Stimulated activated naive CD8-positive, alpha-beta T cell treated with anti-CD3 and anti-CD28 coated beads, Interleukin-15, Interleukin-2, amounts not matched to agents 100 ng/mL and 50 ng/mL, for 24 hours (primary cell): ENCODE measurements at regions not wholly inside any gene's neighbourhood (a gene's known extent, or its start where the extent isn't known, plus 50 kb on each side); places are given as distances from the start of the nearest gene placed in this dataset.

Experiments used
- H3K27ac Mint-ChIP-seq: one replicate; pipeline ENCODE4 v1.8.0; 2021; ENCODE audit warnings: mild to moderate bottlenecking, mixed read lengths
- H3K27me3 Mint-ChIP-seq: one replicate; pipeline ENCODE4 v1.8.0; 2021; ENCODE audit warnings: mixed read lengths
- H3K36me3 Mint-ChIP-seq: one replicate; pipeline ENCODE4 v1.8.0; 2021; ENCODE audit warnings: low read depth, mixed read lengths
- H3K4me1 Mint-ChIP-seq: one replicate; pipeline ENCODE4 v1.8.0; 2021; ENCODE audit warnings: low read depth, mixed read lengths
- H3K4me3 Mint-ChIP-seq: one replicate; pipeline ENCODE4 v1.8.0; 2021; ENCODE audit warnings: mild to moderate bottlenecking, mixed read lengths
- H3K9me3 Mint-ChIP-seq: one replicate; pipeline ENCODE4 v1.8.0; 2021; ENCODE audit warnings: mixed read lengths

DNA sequence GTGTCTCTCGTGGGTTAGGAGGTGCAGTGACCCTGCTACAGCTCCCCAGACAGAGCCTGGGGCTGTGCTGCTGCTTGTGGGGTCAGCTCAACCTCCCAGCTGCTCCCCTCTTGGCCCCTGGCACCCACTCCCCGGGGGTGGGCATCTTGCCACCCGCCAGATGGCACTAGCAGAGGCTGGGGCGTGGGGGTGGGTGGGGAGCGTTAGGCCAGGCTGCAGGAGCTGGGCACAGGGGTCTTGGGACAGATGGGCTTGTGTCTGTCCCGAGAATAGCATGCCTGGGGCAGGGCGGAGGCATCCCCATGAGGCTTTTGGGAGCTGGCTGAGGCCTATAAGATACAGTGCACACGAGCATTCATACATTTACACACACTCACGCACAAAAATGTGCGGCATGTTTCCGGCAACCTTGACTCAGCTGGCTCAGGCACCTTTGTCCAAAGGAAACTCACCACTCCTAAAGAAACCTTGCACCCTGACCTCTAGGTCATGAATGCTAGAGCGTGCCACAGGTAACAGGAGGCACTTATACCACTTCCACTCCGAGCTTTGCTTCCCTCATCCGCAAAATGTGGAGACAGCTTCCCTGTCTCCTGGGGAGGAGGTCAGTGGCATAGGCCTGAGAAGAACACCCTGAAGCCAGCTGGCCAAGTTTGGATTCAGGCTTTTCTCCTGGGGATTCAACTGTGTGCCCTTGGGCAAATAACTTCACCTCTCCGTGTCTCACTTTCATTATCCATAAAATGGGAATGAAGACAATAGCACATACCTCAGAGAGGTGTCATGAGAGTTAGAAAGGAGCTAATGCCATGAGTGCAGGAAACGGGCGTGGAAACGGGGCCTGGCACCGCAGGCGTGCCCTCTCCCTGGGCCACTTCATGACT lies 78.9 kb upstream of the LHX1 start:
- H3K36me3 Mint-ChIP-seq: no peaks in the 10 kb centered on the region
- H3K27me3 Mint-ChIP-seq: peaks cover 13% of the 10 kb centered on the region
- H3K4me3 Mint-ChIP-seq: no peak overlapping the region
- peaks cover 8% of the 10 kb centered on the region for H3K4me1 Mint-ChIP-seq
- no peak overlapping the region for H3K27ac Mint-ChIP-seq
- H3K9me3 Mint-ChIP-seq: no peaks in the 10 kb centered on the region

DNA sequence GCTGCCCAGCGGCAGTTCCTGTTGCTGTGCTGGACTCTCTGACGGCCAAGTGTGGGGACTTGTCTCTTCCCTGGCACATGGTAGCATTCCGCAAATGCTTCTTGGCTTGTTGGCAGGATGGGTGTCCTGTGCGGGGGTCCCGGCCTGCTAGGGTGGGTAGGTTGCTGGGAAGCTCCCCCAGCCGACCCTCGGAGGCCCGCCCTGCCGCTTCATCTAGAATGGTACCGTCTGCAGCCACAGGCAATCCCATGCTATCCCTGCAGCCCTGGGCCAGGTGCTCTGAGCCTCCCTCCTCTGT lies 78.3 kb upstream of the LHX1 start:
- Mint-ChIP-seq H3K36me3 (no peaks in the 10 kb centered on the region), H3K9me3 (no peaks in the 10 kb centered on the region), H3K27ac (no peak overlapping the region), H3K4me1 (peaks cover 2% of the 10 kb centered on the region), H3K4me3 (no peak overlapping the region), H3K27me3 (peaks cover 13% of the 10 kb centered on the region)

DNA sequence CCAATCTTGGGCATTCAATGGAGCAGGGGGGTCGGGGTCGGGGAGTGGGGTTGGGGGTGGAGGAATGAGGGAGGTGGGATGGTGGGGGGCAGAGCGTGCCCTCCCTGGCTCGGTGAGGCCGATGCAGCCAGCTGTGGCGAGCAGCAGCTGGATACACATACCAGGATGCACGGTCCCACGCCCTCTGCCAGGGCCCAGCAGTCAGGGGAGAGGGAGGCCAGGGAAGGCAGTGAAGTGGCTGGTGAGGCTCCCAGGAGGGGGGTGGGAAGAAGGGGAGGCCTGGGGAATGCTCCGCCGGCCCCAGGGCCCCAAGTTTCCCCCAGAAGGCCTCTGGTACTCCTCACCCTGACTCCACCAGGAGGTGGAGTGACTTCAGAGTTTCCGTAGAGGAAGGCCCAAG lies 77.6 kb upstream of the LHX1 start:
- H3K27me3 Mint-ChIP-seq: peaks cover 13% of the 10 kb centered on the region
- H3K36me3 Mint-ChIP-seq: no peaks in the 10 kb centered on the region
- H3K27ac Mint-ChIP-seq: no peak overlapping the region
- H3K4me1 Mint-ChIP-seq: no peaks in the 10 kb centered on the region
- H3K9me3 Mint-ChIP-seq: no peaks in the 10 kb centered on the region
- H3K4me3 Mint-ChIP-seq: no peak overlapping the region

DNA sequence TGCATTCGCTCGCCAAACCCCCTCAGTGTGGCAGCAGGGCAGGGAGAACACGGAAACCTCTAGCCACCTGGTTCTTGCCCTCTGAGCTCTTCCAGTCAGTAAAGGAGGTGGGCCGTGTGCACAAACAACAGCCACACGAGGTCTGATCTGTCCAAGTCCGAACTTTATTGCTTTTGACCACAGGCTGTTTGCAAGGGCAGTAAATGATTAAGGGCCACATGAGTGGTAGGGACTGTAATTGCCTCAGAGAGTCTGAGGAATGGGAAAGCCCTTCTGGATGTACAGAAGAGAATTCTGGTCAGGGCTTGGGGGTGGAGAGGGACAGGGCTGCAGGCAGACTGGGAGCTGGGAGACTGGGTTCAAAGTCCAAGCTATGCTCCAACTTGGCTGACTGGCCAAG lies 75.7 kb upstream of the LHX1 start:
- H3K9me3 Mint-ChIP-seq: no peaks in the 10 kb centered on the region
- no peak overlapping the region for H3K4me3 Mint-ChIP-seq
- peaks cover 9% of the 10 kb centered on the region for H3K27me3 Mint-ChIP-seq
- no peaks in the 10 kb centered on the region for H3K4me1 Mint-ChIP-seq
- H3K36me3 Mint-ChIP-seq: no peaks in the 10 kb centered on the region
- H3K27ac Mint-ChIP-seq: no peak overlapping the region

DNA sequence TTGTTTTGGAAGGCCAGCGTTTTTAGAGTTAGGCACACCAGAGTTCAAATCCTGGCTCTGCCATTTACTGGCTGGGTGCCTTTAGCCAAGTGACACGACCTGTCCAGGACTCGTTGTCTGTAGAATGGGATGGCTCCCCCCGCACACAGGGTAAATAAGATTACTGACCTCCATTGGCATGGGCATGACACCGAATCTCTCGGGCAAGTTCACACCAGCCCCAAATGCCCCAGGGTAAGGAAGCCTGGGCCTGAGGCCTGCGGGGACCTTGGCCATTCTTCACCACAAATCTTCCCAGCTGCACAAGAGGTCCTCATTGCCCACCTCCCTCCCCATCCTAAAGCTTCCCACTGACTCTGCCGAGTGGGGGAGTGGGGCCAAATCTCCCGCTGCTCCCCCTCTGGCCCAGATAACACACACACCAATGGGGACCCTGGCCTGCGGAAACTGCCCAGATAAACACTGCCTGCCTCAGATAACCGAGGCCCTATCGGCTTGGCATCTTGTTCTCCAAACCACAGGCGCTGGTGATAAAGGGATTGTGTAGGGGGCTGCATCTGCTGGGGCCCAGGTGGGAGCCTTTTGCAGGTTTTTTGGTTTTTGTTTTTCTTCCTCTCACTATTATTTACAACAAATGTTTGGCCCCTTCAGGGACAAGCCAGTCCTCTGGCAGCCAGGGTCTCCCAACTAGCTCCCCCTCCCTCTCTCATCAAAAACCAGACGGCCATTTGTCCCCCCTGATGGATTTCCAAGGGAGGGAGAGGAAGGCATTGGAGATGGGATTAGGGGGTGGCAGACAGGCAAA lies 75.0 kb upstream of the LHX1 start:
- no peak overlapping the region for H3K27ac Mint-ChIP-seq
- no peak overlapping the region for H3K4me3 Mint-ChIP-seq
- no peaks in the 10 kb centered on the region for H3K4me1 Mint-ChIP-seq
- H3K27me3 Mint-ChIP-seq: peaks cover 7% of the 10 kb centered on the region
- no peaks in the 10 kb centered on the region for H3K9me3 Mint-ChIP-seq
- H3K36me3 Mint-ChIP-seq: no peaks in the 10 kb centered on the region

DNA sequence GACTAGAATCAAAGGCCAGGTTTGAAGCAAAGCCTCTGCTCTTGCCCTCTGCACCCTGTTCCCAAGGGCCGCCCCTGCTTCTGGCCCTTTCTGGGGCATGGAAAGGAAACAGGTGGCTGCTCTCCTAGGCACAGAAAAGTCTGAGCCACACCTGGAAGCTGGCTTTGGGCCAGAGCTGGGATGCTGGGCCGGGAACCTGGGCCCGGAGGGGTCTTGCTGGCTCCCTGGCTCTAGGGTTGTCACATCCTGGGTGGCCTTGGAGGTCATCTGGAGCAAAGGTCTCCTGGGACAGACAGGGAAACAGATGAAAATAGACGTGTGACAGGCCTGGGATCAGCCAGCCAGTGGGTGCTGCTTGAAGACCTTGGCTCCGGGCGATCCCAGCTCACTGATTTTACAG lies 74.1 kb upstream of the LHX1 start:
- Mint-ChIP-seq H3K27me3 (peaks cover 4% of the 10 kb centered on the region), H3K4me3 (no peak overlapping the region), H3K9me3 (no peaks in the 10 kb centered on the region), H3K4me1 (no peaks in the 10 kb centered on the region), H3K36me3 (no peaks in the 10 kb centered on the region), H3K27ac (no peak overlapping the region)

DNA sequence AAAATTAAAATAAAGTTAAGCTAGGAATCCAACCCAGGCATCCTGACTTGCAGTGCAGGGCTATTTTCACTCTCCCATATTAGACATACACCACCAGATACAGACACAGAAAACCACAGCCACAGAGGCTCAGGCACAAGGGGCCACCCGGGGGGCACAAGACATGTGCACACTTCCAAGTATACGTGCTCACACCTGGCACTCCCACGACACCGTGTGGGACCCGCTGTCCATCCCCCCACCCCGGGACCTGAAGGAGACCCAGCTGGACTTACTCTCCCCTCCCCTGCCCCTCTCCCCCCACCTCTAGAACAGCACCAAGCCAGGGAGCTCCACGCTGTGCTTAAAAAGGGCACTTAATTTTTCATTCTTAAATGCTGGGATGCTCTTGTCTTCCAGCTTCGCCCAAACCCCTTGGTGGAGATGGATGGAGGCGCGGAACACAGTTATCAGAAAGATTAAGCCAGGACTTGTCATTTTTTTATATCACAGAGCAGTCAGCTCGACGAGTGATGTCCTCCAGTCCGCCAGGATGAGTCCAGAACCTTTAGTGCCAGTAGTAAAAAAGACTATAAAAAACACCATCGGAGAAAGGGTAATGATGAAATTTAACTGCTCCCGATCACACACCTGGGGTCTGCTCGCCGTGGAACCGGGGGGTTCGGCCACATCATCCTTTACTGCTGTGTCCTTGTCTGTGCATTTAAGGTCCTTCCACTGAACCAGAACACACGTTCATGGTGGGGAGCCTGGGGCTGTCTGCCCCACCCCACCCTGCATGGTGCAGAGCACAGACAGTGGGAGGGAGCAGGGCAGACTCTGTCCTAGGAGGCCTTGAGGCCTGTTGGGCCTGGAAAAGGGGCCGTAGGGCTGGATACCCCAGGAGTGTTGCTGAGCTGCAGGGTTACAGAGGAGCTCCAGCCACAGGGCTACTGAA lies 73.3 kb upstream of the LHX1 start:
- Mint-ChIP-seq H3K27ac (no peak overlapping the region), H3K36me3 (no peaks in the 10 kb centered on the region), H3K4me1 (no peaks in the 10 kb centered on the region), H3K4me3 (no peak overlapping the region), H3K9me3 (no peaks in the 10 kb centered on the region), H3K27me3 (peaks cover 5% of the 10 kb centered on the region)

DNA sequence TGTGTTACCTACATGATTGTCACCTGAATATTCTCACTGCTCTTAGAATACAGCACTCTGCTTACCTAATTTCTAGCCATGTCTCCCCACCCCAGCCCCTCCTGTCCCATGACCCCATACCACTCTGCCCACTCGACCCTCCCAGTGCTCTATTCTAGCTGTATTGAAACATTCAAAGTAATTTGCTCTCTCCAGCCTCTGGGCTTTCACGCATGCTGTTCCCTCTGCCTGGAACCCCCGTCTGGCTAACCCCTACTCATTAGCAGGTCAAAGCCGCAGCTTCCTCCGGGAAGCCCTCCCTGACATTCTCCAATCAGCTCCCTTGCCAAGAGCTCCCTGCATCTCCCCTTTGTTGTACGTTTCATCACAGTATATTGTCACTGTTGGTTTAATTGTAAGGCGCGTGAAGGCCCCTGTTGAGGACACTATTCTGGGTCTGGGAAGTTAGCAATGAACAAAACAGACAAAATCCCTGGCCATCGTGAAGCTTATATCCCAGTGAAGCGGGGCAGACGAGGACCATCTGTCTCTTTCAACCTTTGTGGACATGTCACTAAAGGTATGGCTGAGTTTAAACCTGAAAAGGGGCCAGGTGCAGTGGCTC lies 72.3 kb upstream of the LHX1 start:
- H3K36me3 Mint-ChIP-seq: no peaks in the 10 kb centered on the region
- H3K27me3 Mint-ChIP-seq: peaks cover 8% of the 10 kb centered on the region
- no peaks in the 10 kb centered on the region for H3K9me3 Mint-ChIP-seq
- no peak overlapping the region for H3K27ac Mint-ChIP-seq
- no peak overlapping the region for H3K4me3 Mint-ChIP-seq
- no peaks in the 10 kb centered on the region for H3K4me1 Mint-ChIP-seq

DNA sequence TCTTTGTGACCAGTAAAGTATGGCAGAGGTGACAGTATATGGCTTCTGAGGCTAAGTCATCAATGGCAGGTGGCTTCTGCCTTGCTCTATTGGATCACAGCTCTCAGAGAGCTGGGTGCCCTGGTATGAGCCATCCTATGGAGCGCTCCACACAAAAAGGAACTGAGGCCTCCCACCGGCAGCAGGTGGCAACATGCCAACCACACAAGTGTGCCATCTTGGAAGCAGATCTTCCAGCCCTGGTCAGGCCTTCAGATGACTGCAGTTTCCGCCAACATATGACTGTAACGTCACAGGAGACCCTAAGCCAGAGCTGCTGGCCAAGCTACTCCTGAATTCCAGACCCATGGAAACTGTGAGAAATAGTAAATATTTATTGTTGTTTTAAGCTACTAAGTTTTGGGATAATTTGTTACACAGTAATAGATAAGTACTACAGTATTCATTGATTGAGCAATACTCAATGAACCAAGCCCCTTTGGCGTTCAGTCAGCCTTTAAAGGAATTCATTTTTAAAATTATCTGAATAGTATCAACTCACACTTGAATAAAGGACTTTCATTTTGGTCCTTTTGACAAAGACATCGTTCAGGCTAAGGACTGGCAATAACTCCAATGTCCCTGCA lies 69.4 kb upstream of the LHX1 start:
- Mint-ChIP-seq H3K4me1 (no peaks in the 10 kb centered on the region), H3K27ac (no peak overlapping the region), H3K36me3 (no peaks in the 10 kb centered on the region), H3K27me3 (peaks cover 8% of the 10 kb centered on the region), H3K4me3 (no peak overlapping the region), H3K9me3 (no peaks in the 10 kb centered on the region)

DNA sequence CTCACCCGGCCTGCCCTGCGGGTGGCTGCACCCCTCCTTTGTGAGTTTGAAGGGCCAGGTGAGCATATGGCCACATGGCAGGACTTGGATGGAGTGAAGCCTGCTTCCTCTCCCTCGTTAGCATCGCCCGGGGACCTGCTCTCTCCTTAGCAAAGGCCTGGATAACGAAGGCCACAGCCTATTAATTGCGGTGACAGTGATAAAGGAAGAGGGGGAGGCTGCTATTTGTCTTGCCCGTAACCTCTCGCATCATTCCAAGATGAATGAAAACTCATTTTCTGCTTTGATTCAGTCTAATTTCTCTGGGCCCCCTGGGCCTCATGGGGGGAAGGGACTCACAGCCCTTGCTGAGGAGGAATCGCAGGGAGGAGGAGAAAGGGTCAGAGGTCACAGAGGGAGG lies 68.5 kb upstream of the LHX1 start:
- Mint-ChIP-seq H3K36me3 (no peaks in the 10 kb centered on the region), H3K27me3 (peaks cover 12% of the 10 kb centered on the region), H3K27ac (no peak overlapping the region), H3K9me3 (no peaks in the 10 kb centered on the region), H3K4me1 (no peaks in the 10 kb centered on the region), H3K4me3 (no peak overlapping the region)

DNA sequence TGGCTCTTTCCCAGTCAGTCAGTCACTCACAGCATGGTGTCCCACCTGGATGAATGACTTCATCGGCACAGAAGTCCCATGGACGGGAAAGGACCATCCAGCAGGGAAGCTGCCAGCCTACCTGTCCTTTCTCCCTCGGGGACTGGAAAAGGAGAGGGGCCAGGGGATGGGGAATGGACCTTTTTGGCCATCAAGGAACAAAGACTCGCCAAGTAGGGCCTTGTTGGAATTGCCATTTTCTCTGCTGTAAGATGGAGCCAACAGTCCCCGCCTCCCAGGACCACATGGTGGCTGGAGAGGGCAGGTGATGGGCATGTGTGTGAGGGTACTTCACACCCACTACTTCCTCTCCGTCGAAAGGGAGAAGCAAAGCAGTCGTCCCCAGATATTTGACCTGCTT lies 67.8 kb upstream of the LHX1 start:
- Mint-ChIP-seq H3K4me3 (no peak overlapping the region), H3K4me1 (no peaks in the 10 kb centered on the region)

DNA sequence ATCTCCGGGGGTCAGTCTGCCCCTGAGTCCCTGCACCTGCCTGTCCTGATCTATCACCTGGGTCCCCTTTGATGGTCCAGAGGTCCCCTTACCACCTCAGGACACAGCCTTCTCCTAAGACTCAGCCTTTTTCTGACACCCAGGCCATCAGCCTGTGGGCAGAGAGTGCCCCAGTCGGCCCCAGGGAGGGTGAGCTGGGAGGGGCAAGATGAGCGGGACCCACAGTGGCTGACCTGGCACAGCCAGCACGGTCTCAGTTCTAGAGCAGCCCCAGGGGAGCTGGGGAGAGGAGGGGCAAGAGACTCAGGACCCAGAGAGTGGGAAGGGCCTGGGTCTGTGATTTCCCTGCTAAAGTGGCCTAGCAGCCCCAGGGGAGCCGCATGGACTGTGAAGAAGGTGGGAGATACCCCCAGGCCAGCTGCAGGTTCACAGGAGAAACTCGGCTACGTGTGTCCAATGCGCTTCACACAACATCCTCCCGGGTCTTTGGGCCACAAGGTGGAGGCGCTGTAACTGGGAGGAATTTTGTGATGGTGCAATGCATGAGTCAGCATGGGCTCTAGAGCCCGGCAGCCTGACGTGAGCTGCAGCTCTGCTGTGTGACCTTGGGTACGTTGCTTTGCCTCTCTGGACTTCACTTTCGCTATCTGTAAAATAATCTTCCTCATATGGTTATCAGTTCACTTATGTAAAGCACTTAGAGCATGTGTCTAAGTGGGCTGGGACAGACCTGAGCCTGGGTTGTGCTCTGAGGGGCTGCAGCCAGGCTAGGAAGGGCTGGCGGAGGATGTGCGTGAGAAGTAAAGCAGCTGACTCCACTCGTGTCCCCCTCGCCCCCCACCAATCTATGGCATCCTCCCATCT lies 67.2 kb upstream of the LHX1 start:
- Mint-ChIP-seq H3K36me3 (no peaks in the 10 kb centered on the region), H3K4me1 (peaks cover 1% of the 10 kb centered on the region), H3K4me3 (no peak overlapping the region), H3K27me3 (peaks cover 12% of the 10 kb centered on the region), H3K9me3 (no peaks in the 10 kb centered on the region), H3K27ac (no peak overlapping the region)

More for the DNA sequence above, 67.8 kb upstream of the LHX1 start:
- Mint-ChIP-seq H3K27me3 (peaks cover 12% of the 10 kb centered on the region), H3K9me3 (no peaks in the 10 kb centered on the region), H3K36me3 (no peaks in the 10 kb centered on the region), H3K27ac (no peak overlapping the region)

DNA sequence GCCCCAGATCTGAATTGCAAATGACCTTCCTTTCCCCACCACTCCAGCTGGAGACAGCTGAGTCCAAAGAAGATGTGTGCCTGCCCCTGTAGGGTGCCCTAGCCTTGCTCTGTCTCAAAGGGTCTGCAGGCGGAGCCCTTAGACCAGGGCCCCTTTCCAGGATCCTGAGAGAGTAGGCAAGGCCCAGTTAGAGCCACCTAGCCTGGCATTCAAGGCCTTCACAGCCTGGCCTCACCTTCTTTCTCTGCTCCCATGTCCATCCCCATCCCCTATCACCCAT lies 66.6 kb upstream of the LHX1 start:
- Mint-ChIP-seq H3K27me3 (peaks cover 12% of the 10 kb centered on the region), H3K4me3 (no peak overlapping the region), H3K9me3 (no peaks in the 10 kb centered on the region), H3K4me1 (peaks cover 7% of the 10 kb centered on the region), H3K36me3 (no peaks in the 10 kb centered on the region), H3K27ac (no peak overlapping the region)
